SW 1271 (cell line): ENCODE measurements at regions not wholly inside any gene's neighbourhood (a gene's known extent, or its start where the extent isn't known, plus 50 kb on each side); places are given as distances from the start of the nearest gene placed in this dataset.

ENCODE experiments used
- DNase-seq, 2 experiments: peaks; one replicate each; lab custom pipeline; 2025; lab: John Stamatoyannopoulos, UW

GRCh38 chr7:33852838-33853237, 52.5 kb upstream of the BMPER start:
- DNase-seq, result no peak

GRCh38 chr7:33853361-33854062, 51.8 kb upstream of the BMPER start:
- DNase-seq, result no peak

- no peak for DNase-seq
Measured at GRCh38 chr7:33854178-33854577, 51.2 kb upstream of the BMPER start.

- DNase-seq, result no peak
Measured at GRCh38 chr7:33854801-33855350, 50.5 kb upstream of the BMPER start.
